Forelimb muscle (tissue), 1 donor: ENCODE measurements at regions not wholly inside any gene's neighbourhood (a gene's known extent, or its start where the extent isn't known, plus 50 kb on each side); places are given as distances from the start of the nearest gene placed in this dataset.

Experiments
- DNase-seq: peaks from one replicate; pipeline ENCODE4 v3.0.0-alpha.2; 2013; ENCODE audit warnings: low read depth

DNA sequence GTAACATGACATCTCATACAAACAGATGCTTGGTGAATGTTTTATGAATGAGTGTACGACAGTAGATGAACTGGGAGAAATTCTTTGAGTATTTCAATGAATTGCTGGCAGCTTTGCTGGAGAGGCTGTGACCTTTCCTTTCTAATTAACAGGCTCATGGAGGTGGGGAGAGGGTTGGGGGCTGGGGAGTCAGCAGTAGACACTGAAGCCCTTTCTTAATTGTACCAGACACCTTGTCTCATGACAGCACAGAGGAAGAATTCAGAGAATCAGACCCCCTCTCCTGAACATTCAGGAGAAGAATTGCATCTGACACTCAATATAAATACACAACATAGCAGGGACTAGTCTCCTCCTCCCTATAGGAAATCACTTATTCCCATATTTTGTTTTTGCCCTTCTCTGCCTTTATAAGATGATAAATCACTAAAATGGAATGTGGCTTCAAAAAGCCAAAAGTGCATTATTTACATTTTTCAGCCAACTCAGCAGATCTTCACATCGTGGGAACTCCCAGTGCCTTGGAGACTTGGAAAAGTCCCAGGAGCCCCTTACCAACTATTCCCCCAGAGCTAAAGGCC is 66.2 kb upstream of the TPM1 start:
- DNase-seq, result no peak

DNA sequence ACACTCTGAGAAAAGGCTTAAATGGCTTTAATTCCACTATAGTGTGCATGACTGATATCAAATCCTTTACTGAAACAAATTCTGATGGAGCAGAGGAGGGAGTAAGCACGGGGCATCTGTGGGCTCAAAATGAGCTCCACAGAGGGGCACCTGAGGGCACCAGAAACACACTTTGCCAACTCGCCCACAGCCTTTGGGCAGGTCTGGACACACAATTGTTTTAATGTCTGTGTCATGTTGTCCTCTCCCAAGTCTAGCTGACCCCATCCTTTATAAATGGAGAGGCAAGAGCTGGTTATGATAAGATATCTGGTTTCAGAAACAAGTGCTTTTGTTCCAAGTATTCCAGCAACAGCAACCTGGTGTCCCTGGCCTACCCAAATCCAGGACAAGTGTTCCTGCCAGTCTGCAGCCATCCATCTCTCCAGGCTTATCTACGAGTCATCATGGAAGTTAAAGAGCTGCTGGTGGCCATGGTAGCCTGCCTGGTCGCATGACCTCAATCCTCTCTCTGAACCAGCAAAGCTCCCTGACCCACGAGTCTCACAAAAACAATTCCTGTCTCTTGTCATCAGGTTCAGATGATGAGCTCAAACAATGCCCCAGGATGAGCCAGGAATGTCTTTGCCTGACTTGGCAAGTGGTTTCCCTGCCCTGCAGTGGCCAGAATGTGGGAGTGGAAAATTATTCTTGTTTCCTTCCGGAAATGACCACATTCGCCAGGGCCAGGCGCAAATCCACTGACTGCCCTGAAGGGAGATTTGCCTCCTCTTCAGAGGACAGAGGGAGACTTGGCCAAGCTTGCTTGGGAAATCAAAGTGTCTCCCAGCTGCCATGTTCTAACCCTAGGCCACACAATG is 64.4 kb upstream of the TPM1 start:
- DNase-seq, result no peak

- no peak for DNase-seq
Observed at GRCh38 chr15:62979252-62979651, 63.3 kb upstream of the TPM1 start.

DNA sequence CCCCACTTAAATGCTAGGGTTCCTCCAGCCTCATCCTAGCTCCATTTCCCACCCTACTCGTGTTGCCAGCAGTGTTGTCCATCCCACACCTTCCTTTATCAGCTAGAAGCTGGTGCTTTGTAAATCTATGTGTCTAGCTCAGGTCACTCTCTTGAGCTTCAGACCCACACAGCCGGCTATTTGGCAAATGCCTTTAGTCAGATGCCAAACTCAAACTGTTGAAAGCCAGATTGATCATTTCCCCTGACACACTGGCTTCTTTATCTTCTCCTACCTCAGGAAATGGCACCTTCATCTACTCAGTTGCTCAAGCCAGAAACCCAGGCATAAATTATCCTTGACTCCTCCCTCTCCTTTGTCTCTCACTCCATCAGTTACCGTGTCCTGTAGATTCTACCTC is 61.5 kb upstream of the TPM1 start:
- no peak for DNase-seq

GRCh38 chr15:62983956-62984355 is 58.6 kb upstream of the TPM1 start:
- DNase-seq, result no peak

DNA sequence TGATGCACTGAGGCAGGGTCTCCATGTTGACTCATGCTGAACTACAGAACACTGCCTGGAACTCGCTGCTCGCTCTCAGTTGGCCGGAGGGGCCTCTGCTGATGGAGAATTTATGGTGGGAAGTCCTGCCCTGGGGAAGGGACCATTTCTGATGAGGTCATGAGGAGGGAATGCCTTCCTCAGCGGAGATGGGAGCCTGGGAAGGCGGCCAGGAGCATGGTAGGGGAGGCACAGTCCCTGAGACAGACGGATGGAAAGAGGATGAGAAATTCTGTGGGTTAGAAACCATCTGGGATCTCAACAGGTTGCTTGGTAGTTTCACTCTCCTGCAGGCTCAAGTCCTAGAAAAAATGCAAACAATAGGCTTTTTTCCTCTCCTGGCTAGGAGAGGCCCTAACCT is 56.8 kb upstream of the TPM1 start:
- DNase-seq, result no peak

DNA sequence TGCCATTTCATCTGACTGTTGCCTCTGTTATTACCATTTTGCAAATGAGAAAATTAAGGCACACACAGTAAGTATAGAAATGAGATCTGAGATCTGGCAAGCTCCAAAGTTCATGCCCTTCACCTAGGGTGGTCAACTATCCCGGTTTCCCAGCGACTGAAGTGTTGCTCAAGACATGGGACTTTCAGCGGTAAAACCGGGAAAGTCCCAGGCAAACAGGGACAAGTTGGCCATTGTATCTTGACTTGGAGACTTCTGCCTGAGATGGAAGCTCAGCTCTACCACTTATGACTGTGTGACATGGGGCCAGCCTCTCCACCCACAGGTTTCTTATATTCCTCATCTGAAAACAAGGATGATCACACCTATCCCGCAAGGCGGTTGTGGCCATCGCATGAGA is 55.6 kb upstream of the TPM1 start:
- DNase-seq, result no peak

- DNase-seq, result no peak
Observed at GRCh38 chr15:62988701-62989100, 53.8 kb upstream of the TPM1 start.

DNA sequence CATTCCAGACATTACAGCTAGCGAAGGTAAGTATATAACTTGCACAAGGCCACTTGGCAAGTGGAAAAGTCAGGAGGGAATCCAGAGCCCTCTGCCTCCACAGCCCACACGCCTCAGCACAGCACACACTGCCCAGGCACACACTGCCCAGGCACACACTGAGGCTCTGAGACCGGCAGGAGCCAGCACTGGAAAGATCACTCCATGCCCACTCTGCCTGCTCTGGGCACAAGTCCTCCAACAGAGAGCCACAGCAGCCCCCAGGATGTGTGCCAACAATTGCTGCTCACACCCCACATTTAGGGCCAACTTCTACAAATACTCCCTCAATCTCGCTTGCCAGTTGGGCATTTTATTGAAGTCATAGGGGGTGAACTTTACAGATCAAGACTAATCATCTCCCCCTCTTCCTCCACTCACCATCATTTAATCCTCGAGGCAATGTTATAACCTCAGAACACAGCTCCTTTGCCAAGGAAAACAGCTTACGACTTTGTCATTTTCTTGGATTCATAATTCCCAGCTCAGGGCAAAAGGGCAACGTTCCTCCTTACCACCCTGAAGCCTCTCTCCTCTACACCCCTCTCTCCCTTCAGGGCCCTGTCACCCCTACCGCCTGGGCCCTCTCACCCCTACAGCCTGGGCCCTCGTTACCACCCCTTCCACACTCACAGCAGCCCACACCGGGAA is 53.0 kb upstream of the TPM1 start:
- no peak for DNase-seq

GRCh38 chr15:62991698-62992097 is 50.8 kb upstream of the TPM1 start:
- no peak for DNase-seq

DNA sequence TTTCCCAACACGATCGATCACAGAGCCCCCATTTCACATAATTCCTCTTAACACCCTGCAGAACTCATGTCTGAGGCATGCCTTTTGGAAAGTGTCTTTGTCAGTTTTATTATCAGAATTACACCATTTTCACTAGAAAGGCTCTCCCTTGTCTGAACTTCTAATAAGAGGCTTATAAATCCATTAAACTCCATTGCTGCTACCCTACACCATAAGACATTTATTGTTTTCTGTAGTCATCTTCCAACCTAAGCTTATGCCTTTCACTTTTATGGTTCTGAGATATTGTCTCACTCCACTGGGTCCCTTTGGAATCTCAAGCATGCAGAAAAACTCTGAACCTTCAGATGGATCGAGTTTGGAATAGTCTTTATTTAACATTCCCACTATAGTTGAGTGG is 50.2 kb upstream of the TPM1 start:
- DNase-seq, result no peak
